ENCODE measurements at regions not wholly inside any gene's neighbourhood (a gene's known extent, or its start where the extent isn't known, plus 50 kb on each side); places are given as distances from the start of the nearest gene placed in this dataset.

DNA sequence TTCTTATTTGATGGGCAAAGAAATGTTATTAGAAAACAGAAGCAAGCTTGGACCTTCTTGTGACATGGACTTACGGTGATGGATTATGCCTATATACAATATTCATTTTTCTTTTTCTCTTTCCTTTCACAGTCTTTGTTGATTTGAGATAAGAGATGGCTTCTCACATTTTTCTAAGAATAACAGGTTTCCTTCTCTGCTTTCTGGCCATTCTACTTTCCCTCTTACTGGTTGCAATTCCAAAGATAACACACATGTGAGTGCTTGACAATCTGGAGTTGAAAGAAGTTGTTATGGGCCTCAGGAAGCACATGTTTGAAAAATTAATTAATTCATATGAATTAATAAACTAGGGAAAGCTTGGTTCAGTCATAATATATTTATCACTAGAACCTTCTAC is 89.8 kb upstream of the RPS23 start:
- TF ChIP-seq CTCF (IDR thresholded peaks at IDR 0.05) (no peak), POLR2A (IDR thresholded peaks at IDR 0.05) (no peak)

Measured in uterus (tissue), 2 donors.